GM18505 (cell line): ENCODE measurements at regions not wholly inside any gene's neighbourhood (a gene's known extent, or its start where the extent isn't known, plus 50 kb on each side); places are given as distances from the start of the nearest gene placed in this dataset.
"Not testable (repeated sequence)": the region's sequence is repeated elsewhere in the genome, so short reads cannot be mapped to it uniquely, and the experiment has no call there.

Source experiments
- ATAC-seq: cut with Tn5 transposase; IDR thresholded peaks from one replicate; pipeline ENCODE4 v1.9.1; 2021; ENCODE audit not compliant: unreplicated experiment
- POLR2A ChIP-seq: IDR thresholded peaks from 4 replicates; pipeline ENCODE4 v1.6.1; 2011; ENCODE audit warnings: borderline replicate concordance; ENCODE audit not compliant: insufficient read depth, insufficient read length; ENCODE audit errors: extremely low read depth

- ATAC-seq: no peak
- TF ChIP-seq POLR2A: no peak
These were observed 801.0 kb upstream of the NUDT12 start for GRCh38 chr5:104363567-104363966.

- no peak for ATAC-seq
- no peak for TF ChIP-seq POLR2A
These were observed 799.3 kb upstream of the NUDT12 start for GRCh38 chr5:104361932-104362331.

DNA sequence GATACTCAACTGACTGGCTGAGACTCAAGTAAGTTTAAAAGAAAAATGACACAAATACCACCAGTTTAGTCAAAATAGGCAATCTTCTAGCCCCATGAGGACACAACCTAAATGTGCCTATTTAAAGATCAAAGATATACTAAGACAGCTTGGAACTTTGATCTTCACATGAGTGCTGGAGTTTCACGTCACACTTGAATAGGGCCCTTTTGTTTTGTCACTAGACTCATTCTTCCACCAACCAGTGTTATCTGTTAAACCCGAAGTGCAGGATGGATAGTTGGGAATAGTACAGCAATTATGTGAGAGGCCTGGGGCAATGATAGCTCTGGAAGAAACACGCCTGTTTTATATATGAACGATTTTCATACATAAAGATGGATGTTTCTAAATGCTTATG, 792.8 kb upstream of the NUDT12 start:
- TF ChIP-seq POLR2A: no peak
- ATAC-seq: no peak

GRCh38 chr5:104353371-104353770, 790.8 kb upstream of the NUDT12 start:
- no peak for ATAC-seq
- TF ChIP-seq POLR2A: no peak

DNA sequence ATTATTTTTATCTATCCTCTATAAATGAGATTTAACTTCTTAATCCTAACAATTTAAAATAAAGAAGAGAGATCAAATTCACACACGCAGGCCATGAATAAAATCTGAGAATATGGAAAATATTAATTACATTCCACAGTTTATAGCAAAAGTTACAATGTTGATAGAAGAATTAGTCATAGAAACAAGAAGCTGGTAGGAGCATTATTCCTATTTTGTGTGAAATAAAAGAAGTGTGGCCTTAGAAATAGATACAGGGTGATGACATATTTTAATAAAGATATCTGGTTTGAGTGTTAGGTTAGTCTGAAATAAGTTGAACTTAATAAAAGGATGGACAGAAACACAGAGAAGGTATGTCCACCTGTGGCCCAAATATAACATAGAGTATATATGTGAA, 790.4 kb upstream of the NUDT12 start:
- no peak for ATAC-seq
- TF ChIP-seq POLR2A: no peak

DNA sequence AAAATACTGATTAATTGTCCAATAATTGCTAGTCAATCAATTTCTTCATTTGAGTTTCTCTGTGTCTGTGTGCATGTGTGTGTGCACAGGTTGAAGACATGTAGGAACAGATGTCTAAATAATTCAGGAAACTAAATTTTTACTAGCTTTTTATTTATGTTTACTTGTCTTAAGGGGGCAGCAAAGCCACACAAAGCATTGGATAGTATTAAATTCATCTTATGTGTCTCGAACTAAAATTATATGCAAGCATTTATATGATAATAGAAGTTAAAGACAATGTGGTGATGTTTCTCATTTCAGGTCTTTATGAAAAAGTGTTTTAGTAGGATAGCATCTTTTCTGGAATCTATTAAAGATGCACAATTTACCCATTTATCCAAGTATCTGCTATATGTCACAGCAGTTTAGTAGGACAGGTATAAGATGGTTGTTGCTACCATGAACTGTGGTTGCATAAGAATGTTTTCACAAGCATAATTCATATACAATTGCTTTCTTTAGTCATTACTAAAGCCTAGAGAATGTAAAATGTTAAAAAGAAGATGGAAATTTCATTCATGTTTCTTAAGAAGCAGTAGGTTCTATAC, 784.6 kb upstream of the NUDT12 start:
- TF ChIP-seq POLR2A: no peak
- no peak for ATAC-seq

DNA sequence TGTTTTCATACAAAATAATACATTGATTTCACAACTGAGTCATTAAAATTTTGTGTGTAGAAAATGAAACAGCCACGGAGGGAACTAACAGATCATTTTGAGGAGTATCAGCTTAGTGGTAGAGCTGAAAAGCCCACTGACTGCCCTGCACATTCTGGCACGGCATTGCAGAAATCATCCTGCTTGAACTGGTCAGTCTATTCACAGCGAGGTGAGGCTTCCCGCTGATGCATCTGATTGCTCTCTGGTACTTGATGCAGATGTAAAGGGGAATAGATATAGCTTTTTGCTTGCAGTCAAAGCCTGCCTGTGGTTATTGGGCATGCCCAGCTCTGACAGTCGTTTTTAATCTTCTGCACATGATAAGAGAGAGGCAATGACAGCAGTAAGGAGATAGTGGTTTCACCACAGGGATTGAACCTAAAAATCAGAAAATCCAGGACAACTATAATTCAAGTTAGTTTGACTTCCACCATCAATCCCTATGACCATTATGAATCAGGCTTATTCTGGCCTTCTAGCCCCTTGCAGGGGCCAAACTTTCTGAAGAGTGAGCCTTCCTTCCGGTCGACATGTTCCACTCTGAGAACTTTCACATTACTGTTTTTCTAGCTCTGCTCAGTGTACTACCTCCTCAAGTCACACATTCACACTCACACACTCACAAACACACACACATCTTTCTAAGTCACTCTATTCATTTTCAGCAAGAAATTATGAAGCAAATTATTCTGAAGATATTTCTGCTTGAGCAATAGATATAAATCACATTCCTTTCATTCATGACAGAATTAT, 782.8 kb upstream of the NUDT12 start:
- no peak for ATAC-seq
- no peak for TF ChIP-seq POLR2A

GRCh38 chr5:104344809-104345208, 782.2 kb upstream of the NUDT12 start:
- TF ChIP-seq POLR2A: no peak
- ATAC-seq: no peak

DNA sequence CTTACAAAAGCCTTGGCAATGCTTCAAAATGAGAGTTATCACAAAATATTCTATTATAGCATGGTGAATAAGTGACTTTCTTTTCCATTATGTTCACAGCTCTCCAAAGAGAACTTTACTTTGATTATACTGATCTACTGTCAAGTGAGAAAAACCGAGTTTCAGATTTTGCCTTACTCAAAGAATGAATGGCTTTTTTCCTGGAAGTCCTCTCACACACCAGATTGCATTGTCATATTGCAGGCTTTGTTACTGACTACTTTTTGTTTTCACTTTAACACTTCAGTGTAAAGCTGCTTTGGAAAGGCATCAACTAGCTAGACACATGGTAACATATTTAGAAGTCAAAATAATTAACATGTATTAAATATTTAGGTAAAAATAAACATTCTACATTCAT, 765.2 kb upstream of the NUDT12 start:
- ATAC-seq: no peak
- TF ChIP-seq POLR2A: no peak

DNA sequence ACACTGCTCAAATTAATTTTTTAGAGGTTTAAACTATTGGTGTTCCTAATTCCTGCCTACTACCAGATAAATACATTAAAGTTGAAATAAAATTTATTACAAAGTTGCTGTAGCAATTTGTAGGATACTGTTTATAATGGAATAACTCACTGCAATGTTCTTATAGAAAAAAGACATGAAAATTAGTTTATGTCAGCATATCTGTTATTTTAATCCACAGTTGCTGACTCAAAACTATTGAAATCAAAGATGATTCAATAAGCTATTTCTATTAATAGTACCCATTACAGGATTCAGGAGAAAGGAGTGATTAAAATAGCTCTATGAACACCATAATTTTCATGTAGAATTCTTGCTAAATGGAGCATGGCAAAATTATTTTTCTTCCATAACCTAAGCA, 764.4 kb upstream of the NUDT12 start:
- no peak for ATAC-seq
- no peak for TF ChIP-seq POLR2A

DNA sequence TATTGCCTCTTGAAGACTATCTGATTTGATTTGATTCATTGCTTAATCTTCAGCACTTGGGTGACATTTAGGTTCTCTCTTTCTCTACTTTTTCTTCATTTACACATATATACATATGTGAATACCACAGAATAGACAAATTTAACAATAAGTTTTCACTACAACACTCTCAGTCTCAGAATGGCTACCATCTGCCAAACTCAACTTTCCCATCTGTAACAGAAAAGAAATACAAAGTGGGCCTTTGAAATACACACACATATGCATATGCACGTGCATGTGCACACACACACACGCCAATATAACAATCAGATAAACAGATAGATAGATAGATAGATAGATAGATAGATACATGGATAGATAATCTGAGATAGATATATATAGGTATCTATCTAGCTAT, 762.8 kb upstream of the NUDT12 start:
- TF ChIP-seq POLR2A: no peak
- ATAC-seq: no peak

DNA sequence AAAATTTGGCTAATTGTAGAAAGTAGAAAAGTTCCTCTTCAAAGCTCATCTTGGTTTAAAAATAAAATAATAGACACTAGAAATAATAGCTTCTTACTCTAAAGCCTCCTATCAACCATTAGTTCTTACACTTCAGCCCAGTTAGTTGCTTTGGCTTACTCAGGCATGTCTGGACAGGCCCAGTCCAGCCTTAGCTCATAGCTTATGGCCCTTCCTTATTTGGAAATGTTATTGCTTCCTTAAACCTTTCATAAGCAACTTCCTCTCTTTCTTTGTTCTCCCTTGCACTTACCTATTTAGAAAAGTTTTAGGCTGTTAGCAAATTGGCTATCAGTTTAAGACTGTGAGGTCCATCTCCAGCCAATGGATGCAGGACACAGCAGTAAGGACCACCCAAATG, 754.1 kb upstream of the NUDT12 start:
- ATAC-seq: not testable (repeated sequence)

GRCh38 chr5:104312481-104312880, 749.9 kb upstream of the NUDT12 start:
- no peak for TF ChIP-seq POLR2A
- no peak for ATAC-seq

GRCh38 chr5:104305602-104306001, 743.0 kb upstream of the NUDT12 start:
- no peak for TF ChIP-seq POLR2A
- ATAC-seq: no peak

GRCh38 chr5:104299998-104300706, 737.6 kb upstream of the NUDT12 start:
- TF ChIP-seq POLR2A: no peak
- ATAC-seq: no peak

DNA sequence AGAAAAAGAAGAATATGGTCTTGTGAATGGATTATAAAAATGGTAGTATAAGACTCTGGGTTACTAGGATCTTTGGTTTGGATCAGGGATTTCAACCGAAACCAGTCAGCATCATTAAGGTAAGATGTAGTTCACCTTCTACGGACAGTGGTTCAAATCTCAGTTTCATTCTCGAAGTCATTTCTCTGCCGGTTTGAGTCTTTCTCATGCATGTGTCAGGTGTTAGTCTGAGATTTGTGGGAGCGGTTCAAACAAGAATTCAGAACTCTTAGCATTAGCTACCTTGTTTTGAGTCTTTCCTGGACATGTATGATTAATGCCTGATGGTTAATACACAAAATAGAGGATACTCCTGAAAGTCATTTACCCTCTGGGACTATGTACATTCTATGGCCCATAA, 735.9 kb upstream of the NUDT12 start:
- no peak for ATAC-seq
- TF ChIP-seq POLR2A: no peak
